ENCODE measurements at regions not wholly inside any gene's neighbourhood (a gene's known extent, or its start where the extent isn't known, plus 50 kb on each side); places are given as distances from the start of the nearest gene placed in this dataset.

GRCh38 chr2:128451084-128452023, 132.7 kb upstream of the HS6ST1 start:
- no peak for DNase-seq

- no peak for DNase-seq
Observed at GRCh38 chr2:128452024-128452411, 133.3 kb upstream of the HS6ST1 start.

DNA sequence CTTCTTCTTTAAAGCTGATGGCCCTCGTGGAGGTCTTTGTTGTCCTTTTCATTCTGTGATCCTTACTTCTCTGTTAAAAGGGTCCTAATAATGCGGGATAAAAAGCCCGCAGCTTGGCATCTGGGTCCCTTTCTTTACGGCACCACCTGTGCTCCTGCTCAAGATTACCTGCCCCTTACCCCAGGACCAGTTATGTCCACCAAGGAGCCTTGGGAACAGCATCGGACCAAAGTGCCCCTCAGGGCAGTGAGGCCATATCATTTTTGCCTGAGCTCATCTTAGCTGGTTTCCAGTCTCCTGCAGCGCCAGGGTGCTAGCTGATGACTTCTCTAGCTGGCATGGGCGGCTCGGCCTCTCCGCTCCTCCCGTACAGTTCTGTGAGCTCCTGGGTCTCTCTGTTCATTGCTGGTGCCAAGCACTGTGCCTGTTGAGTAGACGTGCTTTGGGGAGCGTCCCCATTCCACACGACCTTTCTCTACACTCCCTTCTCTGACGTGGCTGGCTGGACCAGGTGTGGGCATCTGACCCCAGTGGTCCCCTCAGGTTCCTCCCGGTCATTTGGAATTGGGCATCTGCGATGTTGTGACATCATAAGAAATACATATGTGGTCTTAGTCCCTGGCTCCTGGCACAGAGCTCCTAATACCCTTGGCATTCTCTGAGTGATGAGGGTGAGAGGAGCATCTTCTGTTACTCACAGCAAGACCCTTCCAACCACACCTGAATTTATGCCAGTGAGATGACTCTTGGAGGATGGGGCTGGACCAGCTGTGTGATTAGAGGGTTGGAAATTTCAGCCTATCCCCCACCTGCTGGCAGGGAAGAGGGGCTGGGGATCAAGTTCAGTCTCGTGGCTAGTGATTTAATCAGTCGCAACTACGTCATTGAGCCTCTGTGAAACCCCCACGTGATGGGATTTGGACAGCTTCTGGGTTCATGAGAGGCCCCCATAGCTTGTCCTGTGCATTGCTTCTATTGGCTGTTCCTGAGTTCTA, 134.2 kb upstream of the HS6ST1 start:
- DNase-seq = no peak

DNA sequence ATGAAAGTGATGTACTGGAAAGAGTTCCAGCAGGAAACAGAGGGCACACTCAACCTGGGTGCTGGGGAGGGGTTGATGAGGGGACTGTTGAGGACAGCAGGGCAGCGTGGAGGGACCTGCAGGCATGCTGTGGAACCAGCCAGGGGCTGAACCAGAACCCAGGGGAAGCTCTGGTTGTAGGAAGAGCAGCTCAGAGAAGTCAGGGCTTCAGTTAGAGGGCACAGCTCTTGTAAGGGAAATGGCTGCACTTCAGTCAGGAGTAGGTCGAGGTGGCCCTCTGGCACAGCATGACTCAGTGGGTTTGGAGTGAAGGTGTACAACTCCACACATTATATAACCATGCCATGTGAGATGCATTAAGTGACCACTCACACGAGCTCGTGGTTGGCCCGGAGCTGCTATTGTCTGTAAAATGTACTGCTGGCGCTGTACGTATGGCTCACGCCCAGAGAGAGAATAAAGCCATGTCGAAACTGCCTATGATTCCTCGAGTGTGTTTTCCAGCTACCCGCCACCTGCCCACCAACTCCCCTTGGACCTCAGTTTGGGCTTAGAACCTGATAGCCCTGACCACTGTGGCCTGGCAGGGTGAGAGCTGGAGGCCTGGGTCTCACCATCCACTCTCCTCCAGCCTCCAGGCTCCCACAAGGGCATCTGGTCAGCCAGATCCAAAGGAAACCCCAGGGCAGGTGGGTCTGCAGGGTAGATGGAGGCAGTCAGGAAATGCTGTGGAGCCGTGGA, 136.5 kb upstream of the HS6ST1 start:
- no peak for DNase-seq

- DNase-seq = no peak
Observed at GRCh38 chr2:128455721-128456050, 137.0 kb upstream of the HS6ST1 start.

DNA sequence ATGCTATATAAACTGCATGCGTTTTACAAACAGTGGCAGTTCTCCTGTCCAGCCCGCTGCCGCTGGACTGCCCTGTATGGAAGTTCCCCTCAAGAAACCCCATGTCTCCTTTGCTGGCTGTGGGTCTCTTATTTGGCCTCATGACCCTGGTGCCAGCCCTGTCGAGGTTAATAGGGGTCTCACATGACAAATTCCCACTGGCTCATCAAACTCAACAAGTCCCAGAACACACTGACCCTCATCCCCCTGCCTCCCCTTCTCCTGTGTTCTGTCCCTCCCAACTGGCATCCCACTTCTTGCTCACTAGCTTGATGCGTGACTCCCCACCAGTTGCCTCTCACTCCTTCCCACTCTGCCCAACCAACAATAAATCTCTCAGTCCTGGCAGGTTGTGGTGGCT, 137.6 kb upstream of the HS6ST1 start:
- DNase-seq = no peak

GRCh38 chr2:128457006-128457604, 138.4 kb upstream of the HS6ST1 start:
- DNase-seq = no peak

GRCh38 chr2:128457716-128458115, 139.0 kb upstream of the HS6ST1 start:
- no peak for DNase-seq

- DNase-seq = no peak
Observed at GRCh38 chr2:128458505-128458904, 139.8 kb upstream of the HS6ST1 start.

GRCh38 chr2:128464456-128464855, 145.8 kb upstream of the HS6ST1 start:
- DNase-seq = no peak

DNA sequence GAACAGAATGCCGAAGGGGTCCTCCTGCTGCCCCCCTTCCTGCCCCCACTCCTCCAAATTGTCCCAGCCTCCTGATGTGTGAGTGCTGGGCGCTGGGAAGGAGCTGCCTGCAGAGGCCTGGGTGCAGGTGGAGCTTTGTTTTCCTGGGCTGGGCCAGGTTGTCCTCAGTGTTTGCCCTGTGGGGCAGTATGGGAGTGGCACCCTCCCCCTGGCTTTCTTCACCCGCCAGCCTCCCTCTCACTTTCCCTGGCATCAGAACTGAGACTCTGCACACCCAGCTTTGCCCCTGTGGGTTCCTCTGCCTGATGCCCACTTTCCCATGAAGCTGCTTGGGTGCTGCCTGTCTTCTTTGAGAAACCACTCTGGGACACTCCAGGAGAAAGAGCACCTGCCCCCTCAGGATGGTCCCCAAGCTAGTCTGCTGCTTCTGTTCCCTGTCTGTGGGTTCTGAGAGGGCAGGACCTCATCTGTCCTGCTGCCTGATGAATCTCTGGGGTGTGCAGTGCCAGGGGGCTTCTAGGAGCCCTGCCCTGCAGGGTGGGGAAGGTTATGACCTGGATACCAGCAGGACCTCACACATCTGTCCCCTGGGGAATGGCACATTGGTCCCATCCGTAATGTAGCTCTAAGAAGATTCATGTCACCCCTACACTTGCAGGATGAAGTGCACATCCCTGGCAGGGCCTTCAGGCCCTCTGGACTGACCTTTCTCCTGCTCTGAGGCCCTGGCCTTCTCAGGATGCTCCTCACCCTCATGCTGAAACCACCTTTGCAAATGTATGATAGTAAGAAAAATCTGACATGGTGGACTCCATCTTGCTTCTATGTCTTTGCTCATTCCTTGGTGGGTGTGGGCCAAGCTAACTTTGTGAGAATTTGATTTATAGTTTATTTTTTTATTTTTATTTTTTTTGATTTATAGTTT, 146.8 kb upstream of the HS6ST1 start:
- no peak for DNase-seq

DNA sequence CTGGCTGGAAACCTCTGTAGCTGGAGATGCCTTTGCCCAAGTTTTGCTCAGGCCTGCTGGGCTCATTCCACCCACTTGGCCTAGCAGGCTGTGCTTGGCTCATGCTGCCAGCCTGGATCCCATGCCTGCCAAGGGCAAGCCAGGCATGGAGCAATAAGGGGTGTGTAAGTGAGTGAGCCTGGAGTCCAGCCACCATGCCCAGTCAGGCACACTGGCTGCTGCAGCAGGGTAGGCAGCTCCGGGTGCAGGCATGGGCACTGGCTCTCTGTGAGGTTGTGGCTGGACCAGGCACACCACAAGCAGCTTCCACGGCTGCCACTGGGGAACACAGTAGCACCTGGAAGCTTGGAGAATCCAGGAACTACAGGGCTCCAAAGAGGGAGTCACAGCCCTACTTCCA, 147.7 kb upstream of the HS6ST1 start:
- no peak for DNase-seq

DNA sequence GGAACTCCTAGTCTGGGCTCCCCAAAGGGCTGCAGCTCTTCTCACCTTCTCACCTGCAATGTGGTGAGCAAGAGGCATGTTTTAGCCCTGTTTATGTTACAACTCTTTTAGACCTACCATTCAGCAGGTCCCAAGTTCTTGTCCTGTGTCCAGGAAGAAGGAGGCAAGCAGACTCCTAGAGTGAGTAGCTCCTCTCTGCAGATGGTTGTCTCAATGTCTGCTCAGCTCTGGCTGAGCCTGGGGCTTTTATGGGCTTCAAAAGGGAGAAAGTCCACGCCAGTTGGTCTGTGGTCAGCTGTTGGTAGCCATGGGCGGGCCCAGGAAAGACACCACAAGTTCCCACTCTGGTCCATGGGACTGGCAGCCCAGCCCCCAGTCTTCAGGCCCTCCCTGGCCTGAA, 148.1 kb upstream of the HS6ST1 start:
- DNase-seq = no peak

- DNase-seq = no peak
Observed at GRCh38 chr2:128467321-128467969, 148.8 kb upstream of the HS6ST1 start.

GRCh38 chr2:128468186-128468920, 149.7 kb upstream of the HS6ST1 start:
- DNase-seq = no peak

DNA sequence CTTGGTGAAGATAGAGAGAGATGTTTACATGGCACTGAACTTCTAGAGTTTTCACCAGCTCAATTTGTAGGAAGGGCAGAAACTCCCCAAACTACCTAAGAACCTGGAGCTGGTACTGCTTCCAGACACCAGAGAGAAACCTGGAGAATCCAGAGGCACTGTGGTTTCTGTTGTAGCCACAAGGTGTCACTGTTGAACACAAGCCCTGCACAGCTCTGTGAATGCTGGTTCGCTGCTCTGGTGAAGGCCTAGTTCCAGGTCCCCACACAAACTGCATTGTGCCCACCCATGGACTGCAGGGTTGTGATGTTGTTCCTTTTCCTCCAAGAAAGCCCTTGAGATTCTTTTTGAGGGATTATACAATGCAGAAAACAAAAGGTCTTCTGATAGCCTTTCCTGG, 150.5 kb upstream of the HS6ST1 start:
- DNase-seq = no peak

DNA sequence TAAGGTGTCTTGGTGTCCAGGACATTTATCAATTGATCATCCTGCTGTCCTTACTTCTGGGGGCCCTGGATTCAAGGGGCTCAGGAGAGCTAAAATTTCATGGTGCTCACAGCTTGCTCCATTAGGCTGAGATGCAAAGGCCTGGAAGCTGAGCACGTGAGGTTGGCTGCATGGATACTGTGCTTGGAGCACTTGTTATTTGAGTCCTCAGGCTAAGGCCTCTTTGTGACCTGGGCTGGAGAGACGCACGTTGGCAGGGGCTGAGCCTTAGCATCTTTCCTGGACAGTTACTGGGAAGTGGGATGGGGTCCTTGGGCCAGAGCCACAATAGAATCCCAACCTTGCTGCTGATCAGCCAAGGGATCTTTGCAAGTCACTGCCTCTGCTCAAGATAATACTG, 151.2 kb upstream of the HS6ST1 start:
- no peak for DNase-seq

- no peak for DNase-seq
Observed at GRCh38 chr2:128472789-128473174, 154.1 kb upstream of the HS6ST1 start.

- DNase-seq = peak; percentile 98
Observed at GRCh38 chr2:128473175-128474035, 154.7 kb upstream of the HS6ST1 start.

Data from GDM1 (cell line).